Urothelium cell line (cell line): ENCODE measurements at regions not wholly inside any gene's neighbourhood (a gene's known extent, or its start where the extent isn't known, plus 50 kb on each side); places are given as distances from the start of the nearest gene placed in this dataset.
A peak's percentile ranks its signal among the peaks of the same experiment; 100 is the strongest.

ENCODE experiments used
- DNase-seq: peaks from one replicate; pipeline ENCODE4 v3.0.0; 2011; ENCODE audit warnings: low spot score, mixed read lengths
- FAIRE-seq: peaks from 2 replicates; lab custom pipeline; 2011; peaks lifted over from hg19 to GRCh38; lab: Jason Lieb, UNC

- DNase-seq (no peak), FAIRE-seq (no peak)
Observed at GRCh38 chr5:34476941-34477565, 179.1 kb upstream of the RAI14 start.

GRCh38 chr5:34480810-34481528, 175.2 kb upstream of the RAI14 start:
- FAIRE-seq (no peak), DNase-seq (no peak)

GRCh38 chr5:34483442-34484033, 172.6 kb upstream of the RAI14 start:
- FAIRE-seq (no peak), DNase-seq (no peak)

GRCh38 chr5:34484216-34484920, 171.8 kb upstream of the RAI14 start:
- FAIRE-seq (no peak), DNase-seq (no peak)

GRCh38 chr5:34485768-34486030, 170.4 kb upstream of the RAI14 start:
- no peak for FAIRE-seq
- DNase-seq: no peak

GRCh38 chr5:34486160-34486848, 169.8 kb upstream of the RAI14 start:
- DNase-seq (peak; percentile 82), FAIRE-seq (no peak)

GRCh38 chr5:34486849-34487158, 169.3 kb upstream of the RAI14 start:
- DNase-seq (no peak), FAIRE-seq (no peak)

GRCh38 chr5:34487159-34487879, 168.8 kb upstream of the RAI14 start:
- FAIRE-seq (no peak), DNase-seq (no peak)

- DNase-seq: no peak
- FAIRE-seq: no peak
Observed at GRCh38 chr5:34487956-34488355, 168.2 kb upstream of the RAI14 start.

- FAIRE-seq (no peak), DNase-seq (no peak)
Observed at GRCh38 chr5:34488984-34489383, 167.1 kb upstream of the RAI14 start.

GRCh38 chr5:34490506-34491250, 165.4 kb upstream of the RAI14 start:
- FAIRE-seq (no peak), DNase-seq (peak; percentile 40)

- FAIRE-seq (no peak), DNase-seq (no peak)
Observed at GRCh38 chr5:34491251-34491620, 164.9 kb upstream of the RAI14 start.

- FAIRE-seq (no peak), DNase-seq (no peak)
Observed at GRCh38 chr5:34494111-34494755, 161.9 kb upstream of the RAI14 start.

GRCh38 chr5:34495178-34495577, 160.9 kb upstream of the RAI14 start:
- FAIRE-seq: no peak
- DNase-seq: no peak

- FAIRE-seq (no peak), DNase-seq (no peak)
Observed at GRCh38 chr5:34496260-34496691, 159.9 kb upstream of the RAI14 start.

GRCh38 chr5:34496701-34497469, 159.2 kb upstream of the RAI14 start:
- FAIRE-seq (no peak), DNase-seq (no peak)

GRCh38 chr5:34497470-34497808, 158.7 kb upstream of the RAI14 start:
- no peak for FAIRE-seq
- DNase-seq: no peak

- DNase-seq (no peak), FAIRE-seq (no peak)
Observed at GRCh38 chr5:34498572-34498971, 157.6 kb upstream of the RAI14 start.
